ENCODE measurements at regions not wholly inside any gene's neighbourhood (a gene's known extent, or its start where the extent isn't known, plus 50 kb on each side); places are given as distances from the start of the nearest gene placed in this dataset.

GRCh38 chr6:102327697-102328225 lies 934.3 kb downstream of the GRIK2 start:
- TF ChIP-seq CTCF (IDR thresholded peaks at IDR 0.05; ENCODE audit: low read depth, low read length) (no peak), EZH2phosphoT487 (IDR thresholded peaks at IDR 0.05; ENCODE audit: low read depth) (no peak)
